ENCODE measurements at regions not wholly inside any gene's neighbourhood (a gene's known extent, or its start where the extent isn't known, plus 50 kb on each side); places are given as distances from the start of the nearest gene placed in this dataset.

DNA sequence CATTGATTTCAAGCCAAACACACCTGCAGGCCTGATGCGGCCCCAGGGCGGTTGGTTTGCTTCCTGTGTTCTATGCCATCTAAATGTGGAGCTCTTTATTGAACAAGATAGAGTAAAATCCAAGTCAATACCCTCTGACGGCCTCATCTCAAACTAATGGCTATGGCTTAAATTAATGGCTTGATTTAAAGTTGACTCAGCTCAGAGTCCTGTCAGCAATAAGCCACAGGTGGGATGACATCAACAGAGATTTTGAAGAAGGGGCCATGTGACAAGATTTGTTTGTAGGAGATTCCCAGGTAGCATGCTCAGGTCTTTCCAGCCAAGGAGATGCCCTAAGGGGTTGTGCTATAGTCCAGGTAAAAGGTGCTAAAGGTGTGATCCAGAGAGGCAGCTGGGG is 66.7 kb upstream of the ZNF32 start:
- ChIA-PET POLR2A (no interaction called here), CTCF (no interaction called here)
- H3K27me3 Mint-ChIP-seq: peaks cover 14% of the 10 kb centered on the region
- H3K27ac Mint-ChIP-seq: no peak overlapping the region
- H3K9me3 Mint-ChIP-seq: no peaks in the 10 kb centered on the region
- H3K4me3 Mint-ChIP-seq: no peak overlapping the region
- DNase-seq: no peak
- no peaks in the 10 kb centered on the region for H3K4me1 Mint-ChIP-seq
- H3K36me3 Mint-ChIP-seq (ENCODE audit: low read depth): no peaks in the 10 kb centered on the region

DNA sequence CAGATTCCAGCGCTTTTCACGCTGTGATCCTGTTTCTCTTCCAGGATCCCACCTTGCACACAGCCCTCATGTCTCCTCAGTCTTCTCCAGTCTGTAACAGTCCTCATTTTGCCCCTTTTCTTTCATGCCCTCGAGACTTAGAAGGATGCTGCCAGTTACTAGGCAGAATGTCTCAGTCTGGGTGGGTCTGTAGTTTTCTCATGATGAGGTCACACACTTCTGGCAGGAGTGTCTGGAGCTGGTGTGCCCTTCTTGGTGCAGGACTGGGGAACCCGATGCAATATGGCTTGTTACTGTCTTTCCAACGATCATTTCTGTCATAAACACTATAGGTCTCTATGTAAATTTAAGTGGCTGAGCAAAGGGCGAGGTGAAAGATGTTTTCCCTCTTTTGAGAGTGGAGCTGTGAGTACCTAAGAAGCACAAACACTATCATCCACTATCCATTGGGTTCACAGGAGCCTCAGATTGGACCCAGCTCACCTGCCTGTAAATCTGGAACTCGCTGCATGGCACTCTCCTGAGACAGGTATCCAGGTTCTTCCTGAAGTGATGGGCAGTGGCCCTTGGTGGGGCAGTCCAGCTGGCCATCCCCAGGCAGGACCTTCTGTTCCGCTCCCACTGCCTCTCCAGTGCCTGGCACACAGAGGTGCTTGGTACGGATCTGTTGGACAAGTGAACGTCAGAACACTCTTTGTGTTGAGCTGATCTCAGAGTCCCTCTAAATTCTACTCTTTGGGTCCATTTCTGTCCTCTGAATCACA is 64.3 kb upstream of the ZNF32 start:
- ChIA-PET POLR2A (no interaction called here), CTCF (no interaction called here)
- Mint-ChIP-seq H3K36me3 (ENCODE audit: low read depth) (no peaks in the 10 kb centered on the region), H3K4me1 (no peaks in the 10 kb centered on the region), H3K27me3 (peaks cover 4% of the 10 kb centered on the region), H3K27ac (no peak overlapping the region), H3K9me3 (no peaks in the 10 kb centered on the region), H3K4me3 (no peak overlapping the region)
- no peak for DNase-seq

GRCh38 chr10:43710772-43711471 is 62.2 kb upstream of the ZNF32 start:
- Mint-ChIP-seq H3K27me3 (peaks cover 4% of the 10 kb centered on the region), H3K9me3 (no peaks in the 10 kb centered on the region), H3K4me3 (no peak overlapping the region), H3K27ac (no peak overlapping the region), H3K36me3 (ENCODE audit: low read depth) (no peaks in the 10 kb centered on the region), H3K4me1 (no peaks in the 10 kb centered on the region)
- ChIA-PET POLR2A (no interaction called here), CTCF (interaction anchor here (0.6 kb wide), 1 partner anchor 194 kb away, joined by 5 read pairs; no protein-coding TSS in a partner anchor)
- no peak for DNase-seq

GRCh38 chr10:43708262-43708661 is 59.6 kb upstream of the ZNF32 start:
- no peak for DNase-seq
- H3K27ac Mint-ChIP-seq: no peak overlapping the region
- no peaks in the 10 kb centered on the region for H3K36me3 Mint-ChIP-seq (ENCODE audit: low read depth)
- no peaks in the 10 kb centered on the region for H3K4me1 Mint-ChIP-seq
- H3K4me3 Mint-ChIP-seq: no peak overlapping the region
- POLR2A ChIA-PET: no interaction called here
- CTCF ChIA-PET: no interaction called here
- no peaks in the 10 kb centered on the region for H3K9me3 Mint-ChIP-seq
- H3K27me3 Mint-ChIP-seq: peaks cover 4% of the 10 kb centered on the region

DNA sequence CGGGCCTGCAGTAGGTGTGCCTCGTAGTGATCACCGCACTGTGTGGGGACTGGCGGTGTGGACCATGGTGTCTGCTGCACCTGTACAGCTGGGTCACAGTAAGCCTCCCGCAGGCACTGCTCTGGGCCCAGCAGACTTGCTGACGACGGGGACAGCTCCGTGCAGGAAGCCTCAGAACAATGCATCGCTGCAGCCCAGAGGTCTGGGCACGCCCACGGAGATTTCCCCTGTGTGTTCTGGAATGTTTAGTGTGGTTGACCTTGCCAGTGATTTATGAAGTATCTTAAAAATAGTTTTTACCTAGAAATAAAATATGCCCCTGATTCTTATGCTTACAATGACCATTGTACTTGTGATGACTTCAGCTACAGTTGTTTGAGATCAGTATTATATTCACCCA is 59.1 kb upstream of the ZNF32 start:
- DNase-seq: no peak
- POLR2A ChIA-PET: no interaction called here
- H3K9me3 Mint-ChIP-seq: no peaks in the 10 kb centered on the region
- peaks cover 4% of the 10 kb centered on the region for H3K27me3 Mint-ChIP-seq
- no peaks in the 10 kb centered on the region for H3K4me1 Mint-ChIP-seq
- H3K36me3 Mint-ChIP-seq (ENCODE audit: low read depth): no peaks in the 10 kb centered on the region
- CTCF ChIA-PET: no interaction called here
- H3K27ac Mint-ChIP-seq: no peak overlapping the region
- no peak overlapping the region for H3K4me3 Mint-ChIP-seq

DNA sequence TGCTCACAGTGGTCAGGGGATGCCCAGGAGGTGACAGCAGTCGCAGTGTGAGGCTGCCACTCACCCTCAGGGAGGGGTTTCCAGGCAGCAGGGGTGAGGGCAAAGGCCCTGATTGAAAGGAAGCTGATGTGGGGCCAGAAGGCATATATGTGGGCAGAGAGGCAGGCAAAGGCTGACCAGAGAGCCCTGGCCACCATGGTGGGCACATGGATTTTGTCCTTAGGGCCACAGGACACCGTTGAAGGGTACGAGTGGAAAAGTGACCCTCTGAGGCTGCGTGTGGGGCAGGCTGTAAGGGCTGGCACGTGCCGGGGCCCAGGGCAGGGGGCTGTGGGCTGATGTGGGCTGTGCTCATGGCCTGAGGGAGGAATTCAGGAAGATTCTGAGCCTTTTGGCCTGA is 57.5 kb upstream of the ZNF32 start:
- H3K4me3 Mint-ChIP-seq: no peak overlapping the region
- ChIA-PET POLR2A (no interaction called here), CTCF (no interaction called here)
- no peak overlapping the region for H3K27ac Mint-ChIP-seq
- no peaks in the 10 kb centered on the region for H3K36me3 Mint-ChIP-seq (ENCODE audit: low read depth)
- no peaks in the 10 kb centered on the region for H3K4me1 Mint-ChIP-seq
- H3K27me3 Mint-ChIP-seq: peaks cover 4% of the 10 kb centered on the region
- DNase-seq: no peak
- H3K9me3 Mint-ChIP-seq: no peaks in the 10 kb centered on the region

- no peaks in the 10 kb centered on the region for H3K4me1 Mint-ChIP-seq
- H3K9me3 Mint-ChIP-seq: no peaks in the 10 kb centered on the region
- no peaks in the 10 kb centered on the region for H3K36me3 Mint-ChIP-seq (ENCODE audit: low read depth)
- no peak overlapping the region for H3K4me3 Mint-ChIP-seq
- no peaks in the 10 kb centered on the region for H3K27me3 Mint-ChIP-seq
- no peak for DNase-seq
- H3K27ac Mint-ChIP-seq: no peak overlapping the region
- ChIA-PET CTCF (no interaction called here), POLR2A (no interaction called here)
Measured at GRCh38 chr10:43703286-43703685, 54.6 kb upstream of the ZNF32 start.

GRCh38 chr10:43702936-43703281 is 54.2 kb upstream of the ZNF32 start:
- Mint-ChIP-seq H3K4me1 (no peaks in the 10 kb centered on the region), H3K9me3 (no peaks in the 10 kb centered on the region)

GRCh38 chr10:43702213-43702935 is 53.7 kb upstream of the ZNF32 start:
- ChIA-PET CTCF (no interaction called here), POLR2A (no interaction called here)
- DNase-seq: no peak
- H3K9me3 Mint-ChIP-seq: no peaks in the 10 kb centered on the region
- H3K27me3 Mint-ChIP-seq: no peaks in the 10 kb centered on the region
- H3K4me3 Mint-ChIP-seq: no peak overlapping the region
- H3K27ac Mint-ChIP-seq: no peak overlapping the region
- H3K36me3 Mint-ChIP-seq (ENCODE audit: low read depth): no peaks in the 10 kb centered on the region
- H3K4me1 Mint-ChIP-seq: no peaks in the 10 kb centered on the region

More at GRCh38 chr10:43702936-43703281, 54.2 kb upstream of the ZNF32 start:
- ChIA-PET CTCF (no interaction called here), POLR2A (no interaction called here)
- no peak overlapping the region for H3K27ac Mint-ChIP-seq
- no peaks in the 10 kb centered on the region for H3K27me3 Mint-ChIP-seq
- no peak overlapping the region for H3K4me3 Mint-ChIP-seq
- no peaks in the 10 kb centered on the region for H3K36me3 Mint-ChIP-seq (ENCODE audit: low read depth)
- DNase-seq: no peak

- Mint-ChIP-seq H3K27me3 (no peaks in the 10 kb centered on the region), H3K9me3 (no peaks in the 10 kb centered on the region), H3K27ac (no peak overlapping the region), H3K4me3 (no peak overlapping the region), H3K36me3 (ENCODE audit: low read depth) (no peaks in the 10 kb centered on the region), H3K4me1 (no peaks in the 10 kb centered on the region)
- POLR2A ChIA-PET: no interaction called here
- DNase-seq: no peak
- CTCF ChIA-PET: no interaction called here
Measured at GRCh38 chr10:43701295-43701694, 52.6 kb upstream of the ZNF32 start.

DNA sequence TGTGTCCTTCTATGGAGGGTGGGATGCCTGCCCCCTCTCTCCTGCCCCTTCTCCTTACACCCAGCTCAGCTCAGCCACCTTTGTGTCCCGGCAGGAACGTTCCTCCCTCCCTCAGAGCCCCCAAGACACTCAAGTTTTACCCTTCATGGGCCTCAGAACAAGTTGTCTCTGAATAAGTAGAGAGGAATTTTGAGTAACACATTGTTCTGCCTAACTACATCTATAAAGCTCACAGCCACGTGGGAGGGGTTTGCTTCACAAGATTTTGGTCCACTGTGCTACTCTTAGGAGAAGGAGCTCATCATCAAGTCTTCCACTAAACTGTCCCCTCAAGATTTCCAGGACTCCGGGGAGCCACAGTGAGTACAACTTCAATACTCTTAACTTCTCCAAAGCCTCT is 51.6 kb upstream of the ZNF32 start:
- Mint-ChIP-seq H3K36me3 (ENCODE audit: low read depth) (no peaks in the 10 kb centered on the region), H3K4me1 (no peaks in the 10 kb centered on the region), H3K27ac (no peak overlapping the region), H3K4me3 (no peak overlapping the region), H3K9me3 (no peaks in the 10 kb centered on the region), H3K27me3 (no peaks in the 10 kb centered on the region)
- no peak for DNase-seq
- CTCF ChIA-PET: interaction anchor here (1.0 kb wide), 1 partner anchor 11 kb away, joined by 3 read pairs; no protein-coding TSS in a partner anchor
- POLR2A ChIA-PET: no interaction called here

DNA sequence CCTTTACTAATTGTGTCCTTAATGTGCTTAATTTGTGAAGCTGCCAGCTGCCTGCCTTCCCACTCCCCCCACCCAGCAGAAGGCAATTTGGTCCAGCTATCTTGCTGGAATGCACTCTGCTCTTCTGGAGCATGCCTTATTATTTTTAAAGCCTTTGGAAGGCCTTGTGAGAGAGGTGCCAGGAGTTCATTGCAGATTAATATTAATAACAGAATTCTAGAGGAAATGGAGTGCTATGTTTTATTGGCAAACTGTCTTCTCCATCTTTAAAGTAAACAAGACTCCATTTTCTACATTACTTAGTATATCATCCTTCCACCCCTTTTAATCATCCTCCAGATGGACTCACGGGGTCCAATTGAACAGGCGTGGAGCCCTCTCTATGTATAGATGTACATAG is 50.8 kb upstream of the ZNF32 start:
- Mint-ChIP-seq H3K4me1 (no peaks in the 10 kb centered on the region), H3K36me3 (ENCODE audit: low read depth) (no peaks in the 10 kb centered on the region), H3K9me3 (no peaks in the 10 kb centered on the region), H3K27me3 (no peaks in the 10 kb centered on the region), H3K27ac (no peak overlapping the region), H3K4me3 (no peak overlapping the region)
- POLR2A ChIA-PET: no interaction called here
- DNase-seq: no peak
- CTCF ChIA-PET: no interaction called here
